ENCODE measurements at regions not wholly inside any gene's neighbourhood (a gene's known extent, or its start where the extent isn't known, plus 50 kb on each side); places are given as distances from the start of the nearest gene placed in this dataset.
"Not testable (repeated sequence)": the region's sequence is repeated elsewhere in the genome, so short reads cannot be mapped to it uniquely, and the experiment has no call there.

GRCh38 chr6:27556406-27556805 lies 83.5 kb upstream of the ZNF184 start:
- ChIA-PET POLR2A (no interaction called here), CTCF (interaction anchor here (0.7 to 1.0 kb wide), 5 partner anchors 32 to 239 kb away, joined by 3 read pairs; no protein-coding TSS in a partner anchor)
- no peak for TF ChIP-seq CTCF (IDR thresholded peaks at IDR 0.05; ENCODE audit: control extremely low read depth, extremely low read depth, low read depth, missing control alignments)
- DNase-seq (ENCODE audit: extremely low spot score): no peak

GRCh38 chr6:27553123-27553904 lies 80.4 kb upstream of the ZNF184 start:
- CTCF ChIA-PET: interaction anchor here (0.9 to 1.8 kb wide), 4 partner anchors 34 to 342 kb away, joined by 3 to 10 read pairs (median 4); no protein-coding TSS in a partner anchor
- POLR2A ChIA-PET: interaction anchor here (1.2 kb wide), 1 partner anchor 39 kb away, joined by 3 read pairs; no protein-coding TSS in a partner anchor
- no peak for TF ChIP-seq CTCF (IDR thresholded peaks at IDR 0.05; ENCODE audit: control extremely low read depth, extremely low read depth, low read depth, missing control alignments)
- peak; percentile 57 for DNase-seq (ENCODE audit: extremely low spot score)

- no peak for TF ChIP-seq CTCF (IDR thresholded peaks at IDR 0.05; ENCODE audit: control extremely low read depth, extremely low read depth, low read depth, missing control alignments)
- ChIA-PET CTCF (no interaction called here), POLR2A (no interaction called here)
- DNase-seq (ENCODE audit: extremely low spot score): no peak
Observed at GRCh38 chr6:27551607-27552006, 78.7 kb upstream of the ZNF184 start.

GRCh38 chr6:27550692-27551091 lies 77.8 kb upstream of the ZNF184 start:
- POLR2A ChIA-PET: no interaction called here
- no peak for TF ChIP-seq CTCF (IDR thresholded peaks at IDR 0.05; ENCODE audit: control extremely low read depth, extremely low read depth, low read depth, missing control alignments)
- CTCF ChIA-PET: no interaction called here
- DNase-seq (ENCODE audit: extremely low spot score): no peak

GRCh38 chr6:27549241-27549598 lies 76.3 kb upstream of the ZNF184 start:
- POLR2A ChIA-PET; DNase-seq (ENCODE audit: extremely low spot score): not testable (repeated sequence)
- CTCF ChIA-PET: interaction anchor here (0.9 kb wide), 1 partner anchor 372 kb away, joined by 3 read pairs; no protein-coding TSS in a partner anchor

- ChIA-PET POLR2A (no interaction called here), CTCF (interaction anchor here (0.7 to 1.7 kb wide), 4 partner anchors 16 to 249 kb away, joined by 3 to 4 read pairs (median 3); no protein-coding TSS in a partner anchor)
- no peak for TF ChIP-seq CTCF (IDR thresholded peaks at IDR 0.05; ENCODE audit: control extremely low read depth, extremely low read depth, low read depth, missing control alignments)
- DNase-seq (ENCODE audit: extremely low spot score): no peak
Observed at GRCh38 chr6:27547157-27548075, 74.5 kb upstream of the ZNF184 start.
